ENCODE measurements at regions not wholly inside any gene's neighbourhood (a gene's known extent, or its start where the extent isn't known, plus 50 kb on each side); places are given as distances from the start of the nearest gene placed in this dataset.

- H3K9me3 ChIP-seq (ENCODE audit: control insufficient read depth, low read depth, low read length), result no peaks in the 10 kb centered on the region
- WGBS (ENCODE audit: insufficient coverage, low lambda C conversion rate), result no CpG with 5 or more reads among the region's 9 CpGs
- peak in 1 of 2 donors; percentile 9 for DNase-seq
- H3K4me3 ChIP-seq (ENCODE audit: low read length), result no peak overlapping the region
- H3K27ac ChIP-seq (ENCODE audit: low read length), result no peak overlapping the region
- H3K36me3 ChIP-seq (ENCODE audit: control insufficient read depth, insufficient read depth, low read length), result no peaks in the 10 kb centered on the region
- no peaks in the 10 kb centered on the region for H3K27me3 ChIP-seq (ENCODE audit: control insufficient read depth, insufficient read depth, low read length)
- peaks cover 8% of the 10 kb centered on the region for H3K4me1 ChIP-seq (ENCODE audit: control insufficient read depth, insufficient read depth, low read length)
These were observed 141.6 kb downstream of the KCNJ12 start for GRCh38 chr17:21517538-21518293.

GRCh38 chr17:21522755-21523336 lies 146.7 kb downstream of the KCNJ12 start:
- H3K4me1 ChIP-seq (ENCODE audit: control insufficient read depth, insufficient read depth, low read length), result peaks cover 8% of the 10 kb centered on the region
- H3K4me3 ChIP-seq (ENCODE audit: low read length), result no peak overlapping the region
- H3K27me3 ChIP-seq (ENCODE audit: control insufficient read depth, insufficient read depth, low read length), result no peaks in the 10 kb centered on the region
- no peaks in the 10 kb centered on the region for H3K9me3 ChIP-seq (ENCODE audit: control insufficient read depth, low read depth, low read length)
- no peak overlapping the region for H3K27ac ChIP-seq (ENCODE audit: low read length)
- no peak for DNase-seq
- H3K36me3 ChIP-seq (ENCODE audit: control insufficient read depth, insufficient read depth, low read length), result no peaks in the 10 kb centered on the region
- WGBS (ENCODE audit: insufficient coverage, low lambda C conversion rate), result no CpG with 5 or more reads among the region's 8 CpGs

GRCh38 chr17:21523497-21524210 lies 147.5 kb downstream of the KCNJ12 start:
- peaks cover 5% of the 10 kb centered on the region for H3K4me1 ChIP-seq (ENCODE audit: control insufficient read depth, insufficient read depth, low read length)
- no peaks in the 10 kb centered on the region for H3K9me3 ChIP-seq (ENCODE audit: control insufficient read depth, low read depth, low read length)
- no peaks in the 10 kb centered on the region for H3K36me3 ChIP-seq (ENCODE audit: control insufficient read depth, insufficient read depth, low read length)
- H3K4me3 ChIP-seq (ENCODE audit: low read length), result no peak overlapping the region
- DNase-seq, result no peak
- H3K27me3 ChIP-seq (ENCODE audit: control insufficient read depth, insufficient read depth, low read length), result no peaks in the 10 kb centered on the region
- H3K27ac ChIP-seq (ENCODE audit: low read length), result no peak overlapping the region
- WGBS (ENCODE audit: insufficient coverage, low lambda C conversion rate), result no CpG with 5 or more reads among the region's 7 CpGs

- no CpG with 5 or more reads among the region's 12 CpGs for WGBS (ENCODE audit: insufficient coverage, low lambda C conversion rate)
- Histone ChIP-seq H3K4me1 (ENCODE audit: control insufficient read depth, insufficient read depth, low read length) (peaks cover under 1% of the 10 kb centered on the region), H3K27me3 (ENCODE audit: control insufficient read depth, insufficient read depth, low read length) (no peaks in the 10 kb centered on the region), H3K9me3 (ENCODE audit: control insufficient read depth, low read depth, low read length) (no peaks in the 10 kb centered on the region), H3K27ac (ENCODE audit: low read length) (no peak overlapping the region), H3K4me3 (ENCODE audit: low read length) (no peak overlapping the region), H3K36me3 (ENCODE audit: control insufficient read depth, insufficient read depth, low read length) (no peaks in the 10 kb centered on the region)
- DNase-seq, result no peak
These were observed 148.0 kb downstream of the KCNJ12 start for GRCh38 chr17:21524211-21524591.

GRCh38 chr17:21525464-21526130 lies 149.4 kb downstream of the KCNJ12 start:
- 60% methylated on average over 1 of the region's 8 CpGs for WGBS (ENCODE audit: insufficient coverage, low lambda C conversion rate)
- H3K27ac ChIP-seq (ENCODE audit: low read length), result no peak overlapping the region
- no peak overlapping the region for H3K4me3 ChIP-seq (ENCODE audit: low read length)

GRCh38 chr17:21528031-21528695 lies 152.0 kb downstream of the KCNJ12 start:
- Histone ChIP-seq H3K4me3 (ENCODE audit: low read length) (no peak overlapping the region), H3K27me3 (ENCODE audit: control insufficient read depth, insufficient read depth, low read length) (no peaks in the 10 kb centered on the region), H3K9me3 (ENCODE audit: control insufficient read depth, low read depth, low read length) (no peaks in the 10 kb centered on the region), H3K27ac (ENCODE audit: low read length) (no peak overlapping the region), H3K4me1 (ENCODE audit: control insufficient read depth, insufficient read depth, low read length) (no peaks in the 10 kb centered on the region), H3K36me3 (ENCODE audit: control insufficient read depth, insufficient read depth, low read length) (no peaks in the 10 kb centered on the region)
- DNase-seq, result no peak
- WGBS (ENCODE audit: insufficient coverage, low lambda C conversion rate), result 100% methylated on average over 1 of the region's 9 CpGs

More at GRCh38 chr17:21525464-21526130, 149.4 kb downstream of the KCNJ12 start:
- Histone ChIP-seq H3K9me3 (ENCODE audit: control insufficient read depth, low read depth, low read length) (no peaks in the 10 kb centered on the region), H3K27me3 (ENCODE audit: control insufficient read depth, insufficient read depth, low read length) (no peaks in the 10 kb centered on the region), H3K4me1 (ENCODE audit: control insufficient read depth, insufficient read depth, low read length) (no peaks in the 10 kb centered on the region), H3K36me3 (ENCODE audit: control insufficient read depth, insufficient read depth, low read length) (no peaks in the 10 kb centered on the region)
- DNase-seq, result no peak

GRCh38 chr17:21530311-21530710 lies 154.2 kb downstream of the KCNJ12 start:
- Histone ChIP-seq H3K4me1 (ENCODE audit: control insufficient read depth, insufficient read depth, low read length) (no peaks in the 10 kb centered on the region), H3K27me3 (ENCODE audit: control insufficient read depth, insufficient read depth, low read length) (no peaks in the 10 kb centered on the region), H3K27ac (ENCODE audit: low read length) (no peak overlapping the region), H3K9me3 (ENCODE audit: control insufficient read depth, low read depth, low read length) (no peaks in the 10 kb centered on the region), H3K4me3 (ENCODE audit: low read length) (no peak overlapping the region), H3K36me3 (ENCODE audit: control insufficient read depth, insufficient read depth, low read length) (peaks cover 9% of the 10 kb centered on the region)
- no peak for DNase-seq
- WGBS (ENCODE audit: insufficient coverage, low lambda C conversion rate), result 32% methylated on average over 3 of the region's 5 CpGs

- no peak for DNase-seq
- H3K27ac ChIP-seq (ENCODE audit: low read length), result no peak overlapping the region
- H3K4me1 ChIP-seq (ENCODE audit: control insufficient read depth, insufficient read depth, low read length), result no peaks in the 10 kb centered on the region
- peaks cover 9% of the 10 kb centered on the region for H3K36me3 ChIP-seq (ENCODE audit: control insufficient read depth, insufficient read depth, low read length)
- WGBS (ENCODE audit: insufficient coverage, low lambda C conversion rate), result no CpG with 5 or more reads among the region's 9 CpGs
- no peaks in the 10 kb centered on the region for H3K9me3 ChIP-seq (ENCODE audit: control insufficient read depth, low read depth, low read length)
- no peaks in the 10 kb centered on the region for H3K27me3 ChIP-seq (ENCODE audit: control insufficient read depth, insufficient read depth, low read length)
- H3K4me3 ChIP-seq (ENCODE audit: low read length), result no peak overlapping the region
These were observed 154.7 kb downstream of the KCNJ12 start for GRCh38 chr17:21530841-21531240.

- Histone ChIP-seq H3K27ac (ENCODE audit: low read length) (no peak overlapping the region), H3K4me1 (ENCODE audit: control insufficient read depth, insufficient read depth, low read length) (no peaks in the 10 kb centered on the region), H3K27me3 (ENCODE audit: control insufficient read depth, insufficient read depth, low read length) (no peaks in the 10 kb centered on the region), H3K9me3 (ENCODE audit: control insufficient read depth, low read depth, low read length) (no peaks in the 10 kb centered on the region), H3K4me3 (ENCODE audit: low read length) (no peak overlapping the region), H3K36me3 (ENCODE audit: control insufficient read depth, insufficient read depth, low read length) (peaks cover 9% of the 10 kb centered on the region)
- WGBS (ENCODE audit: insufficient coverage, low lambda C conversion rate), result no CpG with 5 or more reads among the region's 9 CpGs
- no peak for DNase-seq
These were observed 156.7 kb downstream of the KCNJ12 start for GRCh38 chr17:21532763-21533385.
